K562 (cell line): ENCODE measurements at regions not wholly inside any gene's neighbourhood (a gene's known extent, or its start where the extent isn't known, plus 50 kb on each side); places are given as distances from the start of the nearest gene placed in this dataset.

ENCODE experiments used
- RBM25 ChIP-seq: fragments of 200-400 bp; formaldehyde crosslinking; IDR thresholded peaks from 2 replicates; pipeline ENCODE4 v1.6.1; 2018; ENCODE audit warnings: low read length, low read depth, moderate library complexity; ENCODE audit not compliant: severe bottlenecking
- SREBF2 ChIP-seq: sonication (generic); formaldehyde crosslinking; IDR thresholded peaks from 2 replicates; pipeline ENCODE4 v1.4.0; 2020; ENCODE audit warnings: mild to moderate bottlenecking, missing genetic modification reagents
- TOE1 ChIP-seq, 2 experiments: fragments of 450-650 bp in 1 of 2; sonication (generic) in 1 of 2; formaldehyde crosslinking in 1 of 2; IDR thresholded peaks; 2 replicates each; pipeline versions ENCODE4 v1.7.1 to v1.8.0; 2016 to 2022; ENCODE audit warnings: borderline replicate concordance in 2 of 2, mild to moderate bottlenecking in 2 of 2, antibody characterized with exemption in 1 of 2, inconsistent platforms in 1 of 2, low read depth in 1 of 2, missing genetic modification reagents in 1 of 2, moderate library complexity in 1 of 2

- no peak for TF ChIP-seq TOE1 (IDR thresholded peaks at IDR 0.05; ENCODE audit: borderline replicate concordance)
- TF ChIP-seq TOE1 (CRISPR knock-in tag; IDR thresholded peaks at IDR 0.05; ENCODE audit: borderline replicate concordance, low read depth), result no peak
- no peak for TF ChIP-seq RBM25
- TF ChIP-seq SREBF2 (CRISPR knock-in tag), result no peak
These were observed 63.4 kb upstream of the CADPS start for GRCh38 chr3:62938583-62938982.
